ENCODE measurements at regions not wholly inside any gene's neighbourhood (a gene's known extent, or its start where the extent isn't known, plus 50 kb on each side); places are given as distances from the start of the nearest gene placed in this dataset.

- TF ChIP-seq FOXP2 (optimal IDR thresholded peaks at IDR 0.05; ENCODE audit: borderline replicate concordance, extremely low read depth, extremely low read length, insufficient read depth) (no peak), REST (IDR thresholded peaks at IDR 0.05; ENCODE audit: insufficient read depth in 1 of 2, low read depth in 2 of 2, low read length in 2 of 2) (no peak), POLR2AphosphoS5 (IDR thresholded peaks at IDR 0.05; ENCODE audit: low read depth, low read length) (no peak), SIN3A (IDR thresholded peaks at IDR 0.05; ENCODE audit: borderline replicate concordance, insufficient read depth, low read length) (no peak), TAF1 (IDR thresholded peaks at IDR 0.05; ENCODE audit: borderline replicate concordance, insufficient read depth, low read length) (no peak)
Observed at GRCh38 chr4:107278791-107279483, 242.8 kb upstream of the DKK2 start.

DNA sequence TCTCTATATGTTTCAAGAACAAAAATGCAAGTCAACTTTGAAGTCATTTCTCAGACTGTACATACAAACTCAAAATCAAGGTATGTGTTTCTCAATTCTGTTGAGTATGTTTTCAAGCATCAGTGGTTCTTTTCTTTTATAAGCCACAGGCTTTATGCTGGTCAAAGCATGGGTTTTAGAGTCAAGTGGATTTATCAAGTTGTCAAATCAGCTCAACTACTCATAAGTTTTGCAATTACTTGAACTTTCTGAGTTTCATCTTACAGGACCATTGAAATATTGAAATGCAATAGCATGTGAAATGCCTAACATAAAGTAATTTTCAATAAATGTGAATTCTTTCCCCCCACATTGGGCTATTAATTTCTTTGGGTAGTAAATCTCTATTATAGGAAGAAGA lies 239.9 kb upstream of the DKK2 start:
- TF ChIP-seq POLR2AphosphoS5 (IDR thresholded peaks at IDR 0.05; ENCODE audit: low read depth, low read length): no peak
- TF ChIP-seq FOXP2 (optimal IDR thresholded peaks at IDR 0.05; ENCODE audit: borderline replicate concordance, extremely low read depth, extremely low read length, insufficient read depth): no peak
- no peak for TF ChIP-seq SIN3A (IDR thresholded peaks at IDR 0.05; ENCODE audit: borderline replicate concordance, insufficient read depth, low read length)
- no peak for TF ChIP-seq REST (IDR thresholded peaks at IDR 0.05; ENCODE audit: insufficient read depth in 1 of 2, low read depth in 2 of 2, low read length in 2 of 2)
- TF ChIP-seq TAF1 (IDR thresholded peaks at IDR 0.05; ENCODE audit: borderline replicate concordance, insufficient read depth, low read length): no peak

GRCh38 chr4:107275225-107275624 lies 239.1 kb upstream of the DKK2 start:
- TF ChIP-seq SIN3A (IDR thresholded peaks at IDR 0.05; ENCODE audit: borderline replicate concordance, insufficient read depth, low read length) (no peak), POLR2AphosphoS5 (IDR thresholded peaks at IDR 0.05; ENCODE audit: low read depth, low read length) (no peak), REST (IDR thresholded peaks at IDR 0.05; ENCODE audit: insufficient read depth in 1 of 2, low read depth in 2 of 2, low read length in 2 of 2) (no peak)

GRCh38 chr4:107270614-107271013 lies 234.5 kb upstream of the DKK2 start:
- no peak for TF ChIP-seq FOXP2 (optimal IDR thresholded peaks at IDR 0.05; ENCODE audit: borderline replicate concordance, extremely low read depth, extremely low read length, insufficient read depth)
- no peak for TF ChIP-seq POLR2AphosphoS5 (IDR thresholded peaks at IDR 0.05; ENCODE audit: low read depth, low read length)
- no peak for TF ChIP-seq REST (IDR thresholded peaks at IDR 0.05; ENCODE audit: insufficient read depth in 1 of 2, low read depth in 2 of 2, low read length in 2 of 2)
- no peak for TF ChIP-seq TAF1 (IDR thresholded peaks at IDR 0.05; ENCODE audit: borderline replicate concordance, insufficient read depth, low read length)
- TF ChIP-seq SIN3A (IDR thresholded peaks at IDR 0.05; ENCODE audit: borderline replicate concordance, insufficient read depth, low read length): no peak

DNA sequence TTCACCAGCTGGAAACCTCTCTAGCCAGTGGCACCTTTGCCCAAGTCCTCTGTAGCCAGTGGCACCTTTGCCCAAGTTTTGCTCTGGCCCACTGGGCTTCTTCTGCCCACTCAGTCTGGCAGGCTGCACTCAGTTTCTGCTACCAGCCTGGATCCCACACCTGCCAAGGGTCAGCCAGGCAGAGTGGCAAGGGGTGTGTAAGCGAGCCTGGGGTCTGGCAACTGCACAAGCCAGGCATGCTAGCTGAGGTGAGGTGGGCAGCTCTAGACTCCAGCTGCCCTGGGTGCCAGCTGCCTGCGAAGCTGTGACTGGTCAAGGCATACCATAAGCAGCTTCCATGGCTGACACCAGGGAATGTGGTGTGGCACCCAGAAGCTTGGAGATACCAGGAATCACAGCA lies 233.1 kb upstream of the DKK2 start:
- TF ChIP-seq FOXP2 (optimal IDR thresholded peaks at IDR 0.05; ENCODE audit: borderline replicate concordance, extremely low read depth, extremely low read length, insufficient read depth): no peak
- TF ChIP-seq REST (IDR thresholded peaks at IDR 0.05; ENCODE audit: insufficient read depth in 1 of 2, low read depth in 2 of 2, low read length in 2 of 2): no peak
- TF ChIP-seq TAF1 (IDR thresholded peaks at IDR 0.05; ENCODE audit: borderline replicate concordance, insufficient read depth, low read length): no peak
- TF ChIP-seq POLR2AphosphoS5 (IDR thresholded peaks at IDR 0.05; ENCODE audit: low read depth, low read length): no peak
- TF ChIP-seq SIN3A (IDR thresholded peaks at IDR 0.05; ENCODE audit: borderline replicate concordance, insufficient read depth, low read length): no peak

Data from PFSK-1 (cell line).